ENCODE measurements at regions not wholly inside any gene's neighbourhood (a gene's known extent, or its start where the extent isn't known, plus 50 kb on each side); places are given as distances from the start of the nearest gene placed in this dataset.

- no peak overlapping the region for H3K4me3 ChIP-seq (ENCODE audit: low read depth, low read length)
- no peak for TF ChIP-seq CTCF (IDR thresholded peaks at IDR 0.05; ENCODE audit: insufficient read depth, low read depth, low read length, missing control alignments)
- DNase-seq (ENCODE audit: low read depth), result no peak
These were observed 191.0 kb downstream of the ARL4C start for GRCh38 chr2:234305846-234306245.

GRCh38 chr2:234304950-234305349 lies 191.9 kb downstream of the ARL4C start:
- DNase-seq (ENCODE audit: low read depth), result no peak
- no peak for TF ChIP-seq CTCF (IDR thresholded peaks at IDR 0.05; ENCODE audit: insufficient read depth, low read depth, low read length, missing control alignments)
- no peak overlapping the region for H3K4me3 ChIP-seq (ENCODE audit: low read depth, low read length)

GRCh38 chr2:234302664-234302991 lies 194.3 kb downstream of the ARL4C start:
- TF ChIP-seq CTCF (IDR thresholded peaks at IDR 0.05; ENCODE audit: insufficient read depth, low read depth, low read length, missing control alignments), result no peak
- no peak overlapping the region for H3K4me3 ChIP-seq (ENCODE audit: low read depth, low read length)

GRCh38 chr2:234300932-234301823 lies 195.7 kb downstream of the ARL4C start:
- no peak for TF ChIP-seq CTCF (IDR thresholded peaks at IDR 0.05; ENCODE audit: insufficient read depth, low read depth, low read length, missing control alignments)
- DNase-seq (ENCODE audit: low read depth), result no peak
- no peak overlapping the region for H3K4me3 ChIP-seq (ENCODE audit: low read depth, low read length)

More at GRCh38 chr2:234302664-234302991, 194.3 kb downstream of the ARL4C start:
- DNase-seq (ENCODE audit: low read depth), result no peak

GRCh38 chr2:234300391-234300925 lies 196.4 kb downstream of the ARL4C start:
- no peak for TF ChIP-seq CTCF (IDR thresholded peaks at IDR 0.05; ENCODE audit: insufficient read depth, low read depth, low read length, missing control alignments)
- H3K4me3 ChIP-seq (ENCODE audit: low read depth, low read length), result no peak overlapping the region
- no peak for DNase-seq (ENCODE audit: low read depth)

GRCh38 chr2:234298918-234299317 lies 198.0 kb downstream of the ARL4C start:
- TF ChIP-seq CTCF (IDR thresholded peaks at IDR 0.05; ENCODE audit: insufficient read depth, low read depth, low read length, missing control alignments), result no peak
- H3K4me3 ChIP-seq (ENCODE audit: low read depth, low read length), result no peak overlapping the region
- no peak for DNase-seq (ENCODE audit: low read depth)

Measured in GM12865 (cell line).